OCI-LY7 (cell line): ENCODE measurements at regions not wholly inside any gene's neighbourhood (a gene's known extent, or its start where the extent isn't known, plus 50 kb on each side); places are given as distances from the start of the nearest gene placed in this dataset.

ENCODE experiments used
- EZH2phosphoT487 ChIP-seq: fragments of 200-600 bp; sonication (generic); IDR thresholded peaks from 2 replicates; pipeline ENCODE4 v1.6.1; 2018; ENCODE audit warnings: low read depth, borderline replicate concordance, mild to moderate bottlenecking, mixed run types, antibody characterized with exemption, low read length, moderate library complexity, mixed read lengths
- TF ChIP-seq, protein P1 (sequence below): fragments of 200-600 bp; sonication (generic); conservative IDR thresholded peaks from 2 replicates; pipeline ENCODE4 v1.5.1; 2014; ENCODE audit warnings: mild to moderate bottlenecking, antibody characterized with exemption, low read length, moderate library complexity, mixed read lengths

DNA sequence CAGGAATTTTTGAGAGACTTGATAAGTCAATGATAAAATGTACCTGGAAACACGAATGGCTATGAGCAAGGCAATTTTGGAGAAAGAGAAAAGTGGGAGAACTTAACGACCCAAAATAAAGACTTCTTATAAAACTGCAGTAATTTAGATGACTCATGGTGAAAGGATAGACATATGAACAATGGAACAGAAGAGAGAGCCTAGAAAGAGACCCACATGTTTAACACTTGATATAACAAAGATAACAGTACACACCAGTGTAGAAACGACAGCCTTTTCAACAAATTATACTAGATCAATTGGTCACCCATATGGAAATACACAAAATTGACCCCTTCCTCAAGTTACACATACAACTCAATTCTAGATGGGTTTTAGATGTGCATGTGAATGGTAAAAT is 117.5 kb upstream of the GALNT2 start:
- TF ChIP-seq, protein P1, sequence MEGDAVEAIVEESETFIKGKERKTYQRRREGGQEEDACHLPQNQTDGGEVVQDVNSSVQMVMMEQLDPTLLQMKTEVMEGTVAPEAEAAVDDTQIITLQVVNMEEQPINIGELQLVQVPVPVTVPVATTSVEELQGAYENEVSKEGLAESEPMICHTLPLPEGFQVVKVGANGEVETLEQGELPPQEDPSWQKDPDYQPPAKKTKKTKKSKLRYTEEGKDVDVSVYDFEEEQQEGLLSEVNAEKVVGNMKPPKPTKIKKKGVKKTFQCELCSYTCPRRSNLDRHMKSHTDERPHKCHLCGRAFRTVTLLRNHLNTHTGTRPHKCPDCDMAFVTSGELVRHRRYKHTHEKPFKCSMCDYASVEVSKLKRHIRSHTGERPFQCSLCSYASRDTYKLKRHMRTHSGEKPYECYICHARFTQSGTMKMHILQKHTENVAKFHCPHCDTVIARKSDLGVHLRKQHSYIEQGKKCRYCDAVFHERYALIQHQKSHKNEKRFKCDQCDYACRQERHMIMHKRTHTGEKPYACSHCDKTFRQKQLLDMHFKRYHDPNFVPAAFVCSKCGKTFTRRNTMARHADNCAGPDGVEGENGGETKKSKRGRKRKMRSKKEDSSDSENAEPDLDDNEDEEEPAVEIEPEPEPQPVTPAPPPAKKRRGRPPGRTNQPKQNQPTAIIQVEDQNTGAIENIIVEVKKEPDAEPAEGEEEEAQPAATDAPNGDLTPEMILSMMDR, result no peak
- no peak for TF ChIP-seq EZH2phosphoT487
